ENCODE measurements at regions not wholly inside any gene's neighbourhood (a gene's known extent, or its start where the extent isn't known, plus 50 kb on each side); places are given as distances from the start of the nearest gene placed in this dataset.

DNA sequence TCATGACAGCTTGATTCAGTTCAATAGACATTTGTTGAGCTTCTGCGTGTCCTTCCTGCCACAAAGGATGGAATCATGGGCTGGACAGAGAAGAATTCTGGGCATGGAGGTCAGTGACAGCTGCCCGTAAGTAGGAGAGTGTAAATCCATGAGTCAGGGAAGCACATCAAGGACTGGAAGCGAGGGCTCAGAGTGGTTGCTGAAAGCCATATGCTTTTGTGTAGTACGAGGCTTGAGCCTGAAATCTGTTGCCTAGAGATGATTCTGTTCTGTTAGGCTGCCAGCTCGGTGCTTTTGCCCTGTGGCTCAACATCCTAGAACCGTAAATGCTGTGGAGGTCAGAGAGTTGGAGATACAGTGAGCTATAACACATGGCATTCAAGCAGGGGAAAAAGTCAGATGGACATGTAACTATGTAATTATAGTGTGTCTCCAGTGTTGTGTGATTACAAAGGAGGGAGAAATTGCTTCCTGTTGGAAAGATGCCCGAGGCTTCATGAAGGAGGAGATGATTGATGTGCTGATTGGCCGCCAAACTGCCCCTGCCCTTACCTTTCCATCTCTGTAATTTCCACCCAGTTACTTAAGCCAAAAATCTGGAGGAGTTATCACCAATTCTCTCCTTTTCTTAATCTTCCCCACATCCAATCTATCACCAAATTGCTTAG lies 92.8 kb upstream of the CACNA1E start:
- no peak for DNase-seq (ENCODE audit: low read depth in 2 of 2)

DNA sequence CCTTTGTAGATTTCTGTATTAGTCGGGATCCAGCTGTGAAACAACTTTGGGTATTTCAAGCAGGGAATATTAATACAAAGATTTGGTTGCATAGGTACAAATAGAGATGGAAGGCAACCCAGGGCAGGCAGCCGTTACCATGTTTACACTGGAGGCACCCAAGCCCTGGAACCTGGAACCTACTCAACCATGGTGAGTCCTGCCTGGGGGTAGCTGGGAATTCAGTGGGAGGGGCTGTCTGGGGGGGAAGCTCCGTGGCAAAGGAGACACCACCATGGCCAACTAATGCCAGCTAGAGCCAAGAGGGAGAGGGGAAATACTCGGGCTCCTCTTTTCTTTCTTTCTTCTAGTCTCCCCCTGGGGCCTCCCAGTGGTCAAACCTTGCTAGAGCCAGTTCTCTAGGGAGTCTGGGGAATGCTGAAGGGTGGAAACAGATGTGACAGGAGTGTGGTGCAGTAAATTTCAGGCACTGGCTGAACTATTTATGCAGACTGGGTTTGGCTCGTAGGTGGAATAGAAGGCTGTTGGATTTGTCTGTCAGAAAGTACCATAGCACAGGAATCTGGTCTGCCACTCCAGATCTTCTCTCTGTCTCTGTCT lies 91.9 kb upstream of the CACNA1E start:
- DNase-seq (ENCODE audit: low read depth in 2 of 2): no peak

- DNase-seq (ENCODE audit: low read depth in 2 of 2): no peak
Observed at GRCh38 chr1:181392133-181392532, 91.2 kb upstream of the CACNA1E start.

- DNase-seq (ENCODE audit: low read depth in 2 of 2): no peak
Observed at GRCh38 chr1:181392613-181393220, 90.6 kb upstream of the CACNA1E start.

DNA sequence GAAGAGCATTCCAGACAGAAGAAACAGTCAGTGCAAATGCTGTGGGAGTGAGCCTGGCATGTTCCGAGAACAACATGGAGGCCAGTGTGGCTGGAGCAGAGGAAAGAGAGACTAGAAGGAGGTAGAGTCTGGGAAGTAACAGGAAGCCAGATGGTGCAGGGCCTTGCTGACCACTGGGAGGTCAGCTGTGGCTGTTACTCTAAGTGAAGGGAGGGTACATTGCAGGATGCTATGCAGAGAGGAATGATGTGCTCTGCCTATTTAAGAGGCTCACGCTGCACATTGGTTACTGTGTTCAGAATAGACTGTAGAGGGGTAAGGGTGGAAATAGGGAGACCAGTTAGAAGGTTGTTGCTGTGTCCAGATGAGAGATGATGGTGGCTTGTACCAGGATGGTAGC lies 88.6 kb upstream of the CACNA1E start:
- no peak for DNase-seq (ENCODE audit: low read depth in 2 of 2)

DNA sequence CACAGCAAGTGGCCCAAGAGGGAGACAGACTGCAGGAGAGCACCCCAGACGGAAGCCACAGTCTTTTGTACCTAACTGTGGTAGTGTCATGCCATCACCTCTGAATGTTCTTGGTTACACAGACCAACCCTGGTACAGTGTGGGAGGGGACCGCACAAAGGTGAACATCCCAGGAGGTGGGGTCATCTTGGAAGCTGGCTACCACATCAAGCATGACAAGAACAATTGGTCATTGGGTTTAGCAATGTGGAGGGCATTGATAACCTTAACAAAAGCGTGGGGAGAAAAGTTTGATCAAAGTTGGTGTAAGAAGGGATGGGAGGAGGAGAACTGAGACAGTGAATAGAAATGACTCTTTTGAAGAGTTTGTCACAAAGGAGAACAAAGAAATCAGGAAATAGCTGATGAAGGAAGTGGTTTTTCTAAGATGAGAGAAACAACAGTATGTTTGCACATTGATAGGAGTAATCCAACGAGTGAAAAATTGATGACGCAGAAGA lies 87.1 kb upstream of the CACNA1E start:
- peak; percentile 15 to 32 for DNase-seq (ENCODE audit: low read depth in 2 of 2)

- no peak for DNase-seq (ENCODE audit: low read depth in 2 of 2)
Observed at GRCh38 chr1:181396811-181397210, 86.5 kb upstream of the CACNA1E start.

GRCh38 chr1:181397845-181398244 lies 85.5 kb upstream of the CACNA1E start:
- no peak for DNase-seq (ENCODE audit: low read depth in 2 of 2)

DNA sequence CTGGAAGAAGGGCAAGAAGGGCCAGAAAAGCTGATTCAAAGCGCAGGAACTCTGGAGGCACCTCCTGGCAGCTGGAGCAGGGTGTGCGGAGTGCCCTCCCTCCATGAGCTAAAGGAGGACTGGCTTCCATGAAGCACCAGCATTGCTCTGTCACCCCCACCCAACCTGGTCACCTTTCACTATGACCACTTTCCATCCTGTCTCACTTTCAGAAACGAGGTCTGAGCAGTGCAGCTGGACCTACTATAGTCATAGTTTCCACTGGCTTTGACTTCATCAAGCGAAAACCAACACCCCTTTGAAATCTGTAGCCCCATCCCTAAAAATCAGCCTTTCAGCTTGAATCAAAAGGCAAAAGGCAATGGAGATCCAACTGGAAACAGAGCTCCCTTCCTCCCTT lies 84.8 kb upstream of the CACNA1E start:
- DNase-seq (ENCODE audit: low read depth in 2 of 2): peak; percentile 4 to 11

DNA sequence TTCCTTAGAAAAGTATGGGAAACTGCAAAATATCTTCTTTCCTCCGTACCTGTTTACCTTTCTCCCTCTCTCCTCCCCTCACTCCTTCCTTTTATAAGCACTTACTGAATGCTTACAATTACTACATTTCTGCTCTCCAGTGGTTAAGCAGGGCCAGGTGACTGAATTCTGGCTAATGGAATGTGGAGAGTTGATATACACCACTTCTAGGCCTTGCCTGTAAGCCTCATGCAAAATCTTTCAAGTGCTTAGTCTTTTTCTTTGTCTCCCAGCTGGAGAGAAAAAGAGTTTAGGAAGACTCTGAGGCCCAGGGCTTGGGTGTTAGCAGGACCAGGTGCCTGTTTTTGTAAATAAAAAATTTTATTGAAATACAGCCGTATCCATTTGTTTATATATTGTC lies 77.7 kb upstream of the CACNA1E start:
- DNase-seq (ENCODE audit: low read depth in 2 of 2): no peak

GRCh38 chr1:181406989-181407388 lies 76.3 kb upstream of the CACNA1E start:
- no peak for DNase-seq (ENCODE audit: low read depth in 2 of 2)

- DNase-seq (ENCODE audit: low read depth in 2 of 2): no peak
Observed at GRCh38 chr1:181409981-181410380, 73.3 kb upstream of the CACNA1E start.

DNA sequence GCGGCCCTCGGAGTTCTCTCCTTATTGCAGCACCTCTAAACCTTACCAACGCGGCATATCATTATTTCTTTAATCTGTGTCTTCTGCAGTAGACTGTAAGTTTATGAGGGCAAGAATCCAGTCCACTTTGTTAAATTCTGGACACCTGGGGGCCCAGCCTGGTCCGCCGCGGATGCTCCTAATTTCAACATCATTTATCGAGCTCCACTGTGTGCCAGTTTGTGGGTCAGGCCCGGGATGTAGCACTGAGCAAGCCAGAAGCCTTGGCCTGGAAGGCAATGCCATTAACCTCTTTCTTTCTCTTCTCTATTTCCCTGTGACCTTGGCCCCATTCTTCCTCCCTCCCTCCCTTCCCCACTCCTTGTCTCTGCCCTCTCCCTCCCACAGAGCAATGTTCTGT lies 70.6 kb upstream of the CACNA1E start:
- DNase-seq (ENCODE audit: low read depth in 2 of 2): no peak

DNA sequence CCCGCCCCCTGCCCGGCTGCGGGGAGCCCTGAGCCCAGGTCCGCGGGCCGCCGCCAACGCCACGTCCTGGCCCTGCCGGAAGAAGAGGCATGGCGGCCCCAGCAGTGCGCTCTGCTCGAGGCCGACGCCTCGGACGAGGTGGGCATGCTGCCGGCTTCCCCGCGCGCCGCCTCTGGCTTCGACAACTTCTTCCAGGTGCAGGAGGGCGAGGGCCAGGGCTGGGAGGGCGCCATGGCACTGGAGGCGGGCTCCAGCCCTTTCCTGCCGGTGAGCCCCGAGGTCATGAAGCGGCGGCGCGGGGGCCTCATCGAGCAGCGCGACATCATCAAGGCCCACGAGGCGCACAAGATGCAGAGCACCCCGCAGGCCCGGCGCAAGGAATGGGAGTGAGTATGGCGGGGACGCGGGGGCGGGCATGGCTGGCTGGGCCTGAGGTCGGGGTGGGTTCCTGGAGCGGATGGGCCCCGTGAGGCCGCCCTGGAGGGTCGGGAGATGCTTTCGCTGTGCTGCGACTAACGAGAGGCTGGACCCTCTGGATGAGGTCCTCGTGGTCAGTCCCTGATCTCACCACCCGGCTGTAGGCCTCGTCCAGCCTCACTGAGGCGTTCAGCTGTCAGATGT lies 70.0 kb upstream of the CACNA1E start:
- no peak for DNase-seq (ENCODE audit: low read depth in 2 of 2)

DNA sequence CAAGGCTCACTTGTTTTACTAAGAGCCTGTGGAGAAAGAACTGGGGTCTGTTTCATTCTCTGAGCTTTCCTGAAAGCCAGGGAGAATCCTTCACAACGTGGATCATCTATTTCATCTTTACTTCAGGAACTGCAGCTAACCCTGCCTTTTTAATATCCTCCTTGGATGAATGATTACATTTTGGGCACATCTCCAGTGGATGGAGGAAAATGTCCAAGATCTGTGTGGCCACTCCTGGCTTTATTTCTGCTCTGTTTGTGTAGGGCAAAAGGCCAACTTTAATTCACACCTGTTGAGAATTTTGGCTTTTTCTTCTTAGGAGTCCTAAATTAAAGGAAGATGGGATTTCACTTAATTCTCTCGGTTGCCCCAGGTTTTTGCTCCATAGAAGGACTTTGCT lies 69.5 kb upstream of the CACNA1E start:
- DNase-seq (ENCODE audit: low read depth in 2 of 2): no peak

- DNase-seq (ENCODE audit: low read depth in 2 of 2): no peak
Observed at GRCh38 chr1:181416268-181416860, 67.0 kb upstream of the CACNA1E start.

DNA sequence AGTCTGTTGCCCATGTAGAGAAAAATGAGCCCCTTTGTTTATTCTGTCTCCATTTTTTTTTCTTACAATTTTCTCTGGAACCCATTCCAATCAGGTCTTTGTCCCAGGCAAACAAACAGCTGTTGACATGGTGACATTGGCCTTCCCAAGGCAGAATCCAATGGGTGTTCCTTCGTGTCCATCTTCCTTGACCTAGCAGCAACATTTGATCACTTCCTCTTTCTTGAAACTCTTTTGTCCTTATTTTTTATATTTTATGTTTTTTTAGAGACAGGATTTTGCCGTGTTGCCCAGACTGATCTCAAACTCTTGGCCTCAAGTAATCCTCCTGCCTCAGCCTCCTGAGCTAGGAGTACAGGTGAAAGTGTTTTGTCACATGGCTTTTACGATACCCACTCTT lies 65.4 kb upstream of the CACNA1E start:
- DNase-seq (ENCODE audit: low read depth in 2 of 2): no peak

DNA sequence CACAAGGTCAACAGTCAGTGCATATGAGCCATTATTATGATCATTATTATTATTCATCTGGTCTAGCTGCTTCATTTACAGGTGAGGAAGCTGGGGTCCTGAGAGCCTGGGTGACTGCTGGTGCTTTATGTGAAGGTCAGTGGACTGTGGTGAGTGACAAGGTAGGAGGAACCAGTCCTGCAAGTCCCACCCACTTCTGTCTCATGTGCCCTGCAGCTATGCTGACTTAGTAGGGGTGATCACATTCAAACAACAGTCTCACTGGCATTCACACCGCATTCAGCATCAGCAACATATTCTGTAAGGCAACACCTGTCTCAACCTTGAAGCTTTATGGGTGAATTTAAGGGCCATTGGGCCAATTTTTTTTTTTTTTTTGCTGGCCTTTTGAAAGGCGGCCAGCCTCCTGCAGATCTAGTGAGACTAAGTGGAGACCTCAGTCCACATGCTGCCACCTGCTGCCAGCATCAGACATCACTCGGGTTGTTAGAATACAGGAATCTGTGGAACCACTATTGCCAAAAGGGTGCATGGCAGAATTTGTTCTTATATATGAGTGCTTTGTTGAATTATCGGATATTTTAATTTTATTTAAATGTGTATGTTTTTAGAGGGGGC lies 59.9 kb upstream of the CACNA1E start:
- DNase-seq (ENCODE audit: low read depth in 2 of 2): peak in 1 of 2 donors; percentile 15

DNA sequence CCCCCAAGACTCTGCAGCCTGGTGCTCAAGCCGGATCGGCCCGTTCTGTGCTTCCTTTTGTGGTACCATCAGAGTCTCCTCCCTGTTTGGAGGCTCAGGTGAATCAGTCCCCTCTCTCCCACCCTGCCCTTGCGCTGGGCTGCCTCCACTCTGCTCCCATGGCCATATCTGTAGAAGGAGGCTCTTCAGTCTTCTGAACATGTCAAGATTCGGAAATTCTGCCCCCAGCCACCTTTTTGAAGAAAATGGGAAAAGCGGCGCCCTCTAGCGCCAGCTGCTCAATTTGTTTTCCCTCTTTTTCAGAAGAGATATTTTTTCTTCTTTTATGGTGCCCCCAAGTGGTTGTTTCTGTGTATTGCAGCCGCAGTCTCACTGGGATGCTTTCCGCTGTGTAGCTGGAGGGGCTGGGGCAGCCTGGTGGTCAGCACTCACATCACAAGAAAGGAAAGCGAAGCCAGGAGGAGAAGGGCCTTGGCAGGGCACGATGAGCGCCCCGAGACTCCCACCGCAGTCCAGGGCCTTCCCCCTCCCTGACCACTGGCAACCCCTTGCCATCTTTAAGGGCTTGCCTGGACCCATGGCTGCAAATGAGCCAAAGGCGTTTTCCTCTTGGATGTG lies 58.4 kb upstream of the CACNA1E start:
- peak; percentile 52 to 75 for DNase-seq (ENCODE audit: low read depth in 2 of 2)

- DNase-seq (ENCODE audit: low read depth in 2 of 2): no peak
Observed at GRCh38 chr1:181425566-181425965, 57.8 kb upstream of the CACNA1E start.

DNA sequence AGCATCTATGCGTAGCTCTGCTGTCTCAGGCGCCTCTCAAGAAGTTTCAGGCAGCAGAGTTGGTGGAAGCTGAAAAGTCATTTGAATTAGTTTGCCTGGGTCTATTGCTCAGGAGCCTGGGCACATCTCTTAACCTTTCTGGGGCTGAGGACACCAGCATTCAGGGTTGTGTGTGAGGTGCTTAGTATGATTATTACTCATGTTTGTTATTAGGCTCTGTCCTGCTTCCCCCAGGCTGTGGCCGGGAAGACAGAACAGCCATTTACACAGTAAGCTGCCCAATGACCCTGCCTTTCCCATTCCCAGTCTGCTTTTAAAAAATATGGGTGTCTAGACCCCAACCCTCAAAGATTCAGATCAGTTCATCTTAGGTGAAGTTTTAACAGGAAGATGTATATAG lies 53.9 kb upstream of the CACNA1E start:
- DNase-seq (ENCODE audit: low read depth in 2 of 2): no peak
